NCI-H345 (cell line): ENCODE measurements at regions not wholly inside any gene's neighbourhood (a gene's known extent, or its start where the extent isn't known, plus 50 kb on each side); places are given as distances from the start of the nearest gene placed in this dataset.
"Not testable (repeated sequence)": the region's sequence is repeated elsewhere in the genome, so short reads cannot be mapped to it uniquely, and the experiment has no call there.

Experiments used
- DNase-seq: peaks from one replicate; lab custom pipeline; 2025; lab: John Stamatoyannopoulos, UW

- DNase-seq: no peak
These were observed 129.3 kb upstream of the SLIT2 start for GRCh38 chr4:20122198-20122988.

- no peak for DNase-seq
These were observed 132.6 kb upstream of the SLIT2 start for GRCh38 chr4:20119141-20119540.

- DNase-seq: no peak
These were observed 142.3 kb upstream of the SLIT2 start for GRCh38 chr4:20109391-20109790.

GRCh38 chr4:20106921-20107320 is 144.8 kb upstream of the SLIT2 start:
- DNase-seq: no peak

GRCh38 chr4:20101831-20102230 is 149.9 kb upstream of the SLIT2 start:
- no peak for DNase-seq

GRCh38 chr4:20096911-20097310 is 154.8 kb upstream of the SLIT2 start:
- no peak for DNase-seq

GRCh38 chr4:20095805-20096541 is 155.7 kb upstream of the SLIT2 start:
- DNase-seq: no peak

GRCh38 chr4:20091781-20092180 is 159.9 kb upstream of the SLIT2 start:
- no peak for DNase-seq

GRCh38 chr4:20087522-20087911 is 164.2 kb upstream of the SLIT2 start:
- DNase-seq: no peak

GRCh38 chr4:20086799-20087521 is 164.7 kb upstream of the SLIT2 start:
- DNase-seq: no peak

- DNase-seq: no peak
These were observed 165.5 kb upstream of the SLIT2 start for GRCh38 chr4:20086067-20086798.

GRCh38 chr4:20085653-20086052 is 166.1 kb upstream of the SLIT2 start:
- no peak for DNase-seq

GRCh38 chr4:20085156-20085555 is 166.5 kb upstream of the SLIT2 start:
- no peak for DNase-seq

GRCh38 chr4:20084488-20084887 is 167.2 kb upstream of the SLIT2 start:
- DNase-seq: no peak

GRCh38 chr4:20078644-20079043 is 173.1 kb upstream of the SLIT2 start:
- DNase-seq: no peak

GRCh38 chr4:20075248-20075871 is 176.3 kb upstream of the SLIT2 start:
- no peak for DNase-seq

- no peak for DNase-seq
These were observed 177.3 kb upstream of the SLIT2 start for GRCh38 chr4:20074450-20074849.

- no peak for DNase-seq
These were observed 185.8 kb upstream of the SLIT2 start for GRCh38 chr4:20065952-20066351.

- DNase-seq: not testable (repeated sequence)
These were observed 188.8 kb upstream of the SLIT2 start for GRCh38 chr4:20062857-20063256.

- DNase-seq: no peak
These were observed 189.7 kb upstream of the SLIT2 start for GRCh38 chr4:20062054-20062453.

- no peak for DNase-seq
These were observed 200.9 kb upstream of the SLIT2 start for GRCh38 chr4:20050768-20051167.

GRCh38 chr4:20049889-20050288 is 201.8 kb upstream of the SLIT2 start:
- DNase-seq: no peak
